Endothelial cell of umbilical vein (primary cell): ENCODE measurements at regions not wholly inside any gene's neighbourhood (a gene's known extent, or its start where the extent isn't known, plus 50 kb on each side); places are given as distances from the start of the nearest gene placed in this dataset.

Experiments used
- CTCF ChIP-seq, 2 donors: IDR thresholded peaks; 1 replicate in 1 of 2; 2 replicates in 1 of 2; pipeline ENCODE4 v1.5.1; 2011; ENCODE audit warnings: low read length in 2 of 2, mild to moderate bottlenecking in 2 of 2, moderate library complexity in 2 of 2, control low read depth in 1 of 2, inconsistent platforms in 1 of 2, low read depth in 1 of 2; ENCODE audit not compliant: insufficient read depth in 1 of 2; ENCODE audit errors: extremely low read depth in 1 of 2
- EZH2 ChIP-seq: IDR thresholded peaks from 2 replicates; pipeline ENCODE4 v1.6.1; 2012; ENCODE audit warnings: borderline replicate concordance, low read depth, mild to moderate bottlenecking, moderate library complexity, low read length, inconsistent platforms; ENCODE audit not compliant: severe bottlenecking
- POLR2A ChIP-seq: IDR thresholded peaks from 2 replicates; pipeline ENCODE4 v1.6.1; 2012; ENCODE audit warnings: low read depth, mild to moderate bottlenecking, control low read depth, low read length
- POLR2AphosphoS5 ChIP-seq: IDR thresholded peaks from 2 replicates; pipeline ENCODE4 v1.6.1; 2012; ENCODE audit warnings: low read depth, mild to moderate bottlenecking, control low read depth, low read length, moderate library complexity; ENCODE audit not compliant: insufficient read depth
- TF ChIP-seq, protein P1 (sequence below): IDR thresholded peaks from 2 replicates; pipeline ENCODE4 v1.6.1; 2011; ENCODE audit not compliant: insufficient read depth, insufficient read length

GRCh38 chr5:3449481-3449880, 146.2 kb upstream of the IRX1 start:
- TF ChIP-seq POLR2AphosphoS5 (no peak), CTCF (IDR thresholded peaks at IDR 0.05; ENCODE audit: extremely low read depth in 1 of 2, insufficient read depth in 1 of 2, low read depth in 1 of 2, low read length in 2 of 2) (no peak), POLR2A (no peak), EZH2 (no peak)
- TF ChIP-seq, protein P1, sequence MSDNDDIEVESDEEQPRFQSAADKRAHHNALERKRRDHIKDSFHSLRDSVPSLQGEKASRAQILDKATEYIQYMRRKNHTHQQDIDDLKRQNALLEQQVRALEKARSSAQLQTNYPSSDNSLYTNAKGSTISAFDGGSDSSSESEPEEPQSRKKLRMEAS, result no peak
